RWPE1 (cell line): ENCODE measurements at regions not wholly inside any gene's neighbourhood (a gene's known extent, or its start where the extent isn't known, plus 50 kb on each side); places are given as distances from the start of the nearest gene placed in this dataset.

ENCODE experiments used
- CTCF ChIA-PET: fragments of 350-600 bp; sonication (Branson Sonifier 250); formaldehyde crosslinking; extraction: SDS; loops from one replicate; lab custom pipeline; 2021; lab: Yijun Ruan, JAX
- POLR2A ChIA-PET: fragments of 400-600 bp; formaldehyde crosslinking; extraction: SDS; loops from one replicate; lab custom pipeline; 2020; ENCODE audit warnings: antibody characterized with exemption; ENCODE audit not compliant: low non-redundant PET; lab: Yijun Ruan, JAX
- DNase-seq: peaks from one replicate; pipeline ENCODE4 v3.0.0; 2012; ENCODE audit warnings: low spot score
- H3K27ac ChIP-seq: fragments of 450-650 bp; 2 replicates; pipeline ENCODE4 v1.5.1; 2017
- TF ChIP-seq, protein P1 (sequence below): fragments of 450-650 bp; conservative IDR thresholded peaks from 2 replicates; pipeline ENCODE4 v1.5.1; 2017; ENCODE audit warnings: low read depth, mild to moderate bottlenecking

DNA sequence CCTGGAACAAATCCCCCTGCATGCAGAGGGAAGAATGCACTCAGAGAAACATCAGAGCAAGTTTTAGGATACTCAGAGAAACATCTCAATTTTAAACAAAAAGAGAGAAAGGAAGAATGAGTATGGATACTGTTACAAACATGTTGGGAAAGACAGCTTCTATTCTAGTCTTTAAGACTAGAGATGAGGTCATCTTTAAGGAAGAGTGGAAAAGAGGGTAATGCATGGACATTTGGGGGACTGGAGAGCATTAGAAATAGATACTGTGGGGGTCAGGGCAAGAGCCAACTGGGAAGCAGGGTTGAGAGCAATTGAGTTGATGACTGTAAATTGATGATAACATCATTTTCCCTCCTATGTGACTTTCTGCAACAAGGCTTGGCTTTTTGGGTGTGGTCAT lies 431.2 kb downstream of the CDH26 start:
- POLR2A ChIA-PET: no interaction called here
- TF ChIP-seq, protein P1, sequence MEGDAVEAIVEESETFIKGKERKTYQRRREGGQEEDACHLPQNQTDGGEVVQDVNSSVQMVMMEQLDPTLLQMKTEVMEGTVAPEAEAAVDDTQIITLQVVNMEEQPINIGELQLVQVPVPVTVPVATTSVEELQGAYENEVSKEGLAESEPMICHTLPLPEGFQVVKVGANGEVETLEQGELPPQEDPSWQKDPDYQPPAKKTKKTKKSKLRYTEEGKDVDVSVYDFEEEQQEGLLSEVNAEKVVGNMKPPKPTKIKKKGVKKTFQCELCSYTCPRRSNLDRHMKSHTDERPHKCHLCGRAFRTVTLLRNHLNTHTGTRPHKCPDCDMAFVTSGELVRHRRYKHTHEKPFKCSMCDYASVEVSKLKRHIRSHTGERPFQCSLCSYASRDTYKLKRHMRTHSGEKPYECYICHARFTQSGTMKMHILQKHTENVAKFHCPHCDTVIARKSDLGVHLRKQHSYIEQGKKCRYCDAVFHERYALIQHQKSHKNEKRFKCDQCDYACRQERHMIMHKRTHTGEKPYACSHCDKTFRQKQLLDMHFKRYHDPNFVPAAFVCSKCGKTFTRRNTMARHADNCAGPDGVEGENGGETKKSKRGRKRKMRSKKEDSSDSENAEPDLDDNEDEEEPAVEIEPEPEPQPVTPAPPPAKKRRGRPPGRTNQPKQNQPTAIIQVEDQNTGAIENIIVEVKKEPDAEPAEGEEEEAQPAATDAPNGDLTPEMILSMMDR: no peak
- CTCF ChIA-PET: interaction anchor here (0.6 kb wide), 1 partner anchor 1003 kb away, joined by 3 read pairs; no protein-coding TSS in a partner anchor
- H3K27ac ChIP-seq: no peak overlapping the region
- DNase-seq: no peak

- H3K27ac ChIP-seq: no peak overlapping the region
- TF ChIP-seq, protein P1: no peak
- no peak for DNase-seq
- POLR2A ChIA-PET: no interaction called here
- CTCF ChIA-PET: interaction anchor here (0.6 kb wide), 1 partner anchor 1003 kb away, joined by 3 read pairs; no protein-coding TSS in a partner anchor
These were observed 431.7 kb downstream of the CDH26 start for GRCh38 chr20:60389882-60390281.

DNA sequence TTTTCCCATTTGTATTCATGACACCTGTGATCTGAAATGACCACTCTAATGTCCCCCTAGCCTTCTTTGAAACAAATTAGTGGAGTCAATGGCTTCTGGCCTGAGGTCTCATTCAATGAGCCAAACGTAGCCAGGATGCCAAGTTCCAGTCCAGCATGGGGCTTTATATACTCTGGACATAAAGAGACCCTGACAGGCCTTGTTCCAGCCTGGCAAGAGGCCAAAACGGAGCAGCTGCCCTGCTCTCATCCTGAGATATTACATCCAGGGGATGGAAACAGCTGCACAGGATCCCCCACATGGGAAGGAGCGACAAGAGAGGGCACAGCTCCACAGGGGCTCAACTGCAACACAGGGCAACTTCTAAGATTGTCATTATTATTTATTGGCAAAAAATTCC lies 437.8 kb downstream of the CDH26 start:
- H3K27ac ChIP-seq: no peak overlapping the region
- no peak for DNase-seq
- TF ChIP-seq, protein P1: no peak
- ChIA-PET POLR2A (no interaction called here), CTCF (interaction anchor here (0.7 kb wide), 1 partner anchor 21 kb away, joined by 3 read pairs; no protein-coding TSS in a partner anchor)

DNA sequence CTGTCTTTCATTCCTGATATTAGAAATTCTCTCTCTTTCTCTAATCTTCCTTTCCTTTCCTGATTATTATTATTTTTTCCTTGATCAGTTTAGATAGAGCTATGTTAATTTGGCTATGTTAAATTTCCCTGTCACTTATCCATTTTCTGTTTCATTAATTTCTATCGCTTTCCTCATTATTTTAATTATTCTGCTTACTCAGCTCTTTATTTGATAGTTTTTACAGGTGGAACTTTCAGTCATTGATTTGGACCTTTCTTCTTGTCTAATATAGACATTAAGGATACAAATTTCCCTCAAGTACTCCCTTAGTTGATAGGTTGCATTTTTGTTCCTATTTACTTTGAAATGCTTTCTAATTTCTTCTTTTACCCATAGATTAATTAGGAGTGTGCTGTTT lies 442.3 kb downstream of the CDH26 start:
- TF ChIP-seq, protein P1: no peak
- DNase-seq: no peak
- ChIA-PET CTCF (no interaction called here), POLR2A (no interaction called here)
- no peak overlapping the region for H3K27ac ChIP-seq

- no peak for DNase-seq
- TF ChIP-seq, protein P1: no peak
- ChIA-PET POLR2A (no interaction called here), CTCF (interaction anchor here (0.5 to 0.6 kb wide), 4 partner anchors 13 to 827 kb away, joined by 3 to 4 read pairs (median 4); no protein-coding TSS in a partner anchor)
- H3K27ac ChIP-seq: no peak overlapping the region
These were observed 444.2 kb downstream of the CDH26 start for GRCh38 chr20:60402189-60403058.

- TF ChIP-seq, protein P1: no peak
- POLR2A ChIA-PET: no interaction called here
- no peak overlapping the region for H3K27ac ChIP-seq
- CTCF ChIA-PET: interaction anchor here (0.5 kb wide), 1 partner anchor 826 kb away, joined by 4 read pairs; no protein-coding TSS in a partner anchor
- DNase-seq: no peak
These were observed 445.0 kb downstream of the CDH26 start for GRCh38 chr20:60403105-60403741.
